Uterus (tissue), 3 donors: ENCODE measurements at regions not wholly inside any gene's neighbourhood (a gene's known extent, or its start where the extent isn't known, plus 50 kb on each side); places are given as distances from the start of the nearest gene placed in this dataset.
A peak's percentile ranks its signal among the peaks of the same experiment; 100 is the strongest.

ENCODE experiments used
- DNase-seq, 2 donors: peaks; one replicate each; pipeline ENCODE4 v3.0.0-alpha.2; 2019 to 2020
- H3K27ac ChIP-seq, 2 donors: fragments of 200-600 bp; sonication (generic); 1 replicate in 1 of 2; 2 replicates in 1 of 2; pipeline ENCODE4 v1.5.1; 2016 to 2018
- H3K27me3 ChIP-seq, 2 donors: fragments of 200-600 bp; sonication (generic); one replicate each; pipeline ENCODE4 v1.5.1; 2018 to 2019; ENCODE audit warnings: control low read depth in 1 of 2
- H3K36me3 ChIP-seq, 2 donors: fragments of 200-600 bp; sonication (generic); one replicate each; pipeline ENCODE4 v1.5.1; 2019; ENCODE audit warnings: control low read depth in 1 of 2
- H3K4me1 ChIP-seq, 2 donors: fragments of 200-600 bp; sonication (generic); one replicate each; pipeline ENCODE4 v1.5.1; 2018 to 2019; ENCODE audit warnings: control low read depth in 1 of 2
- H3K4me3 ChIP-seq, 2 donors: fragments of 200-600 bp; sonication (generic); 1 replicate in 1 of 2; 2 replicates in 1 of 2; pipeline ENCODE4 v1.5.1; 2018 to 2019; ENCODE audit warnings: mild to moderate bottlenecking in 1 of 2
- H3K9me3 ChIP-seq, 2 donors: fragments of 200-600 bp; sonication (generic); one replicate each; pipeline ENCODE4 v1.5.1; 2019; ENCODE audit warnings: control low read depth in 1 of 2
- POLR2A ChIP-seq, 2 donors: fragments of 450-650 bp; IDR thresholded peaks; one replicate each; pipeline ENCODE4 v1.6.1; 2016; ENCODE audit warnings: antibody characterized with exemption in 2 of 2, mild to moderate bottlenecking in 1 of 2, moderate library complexity in 1 of 2
- intact Hi-C: fragments of 100-400 bp; cut with DNase I; formaldehyde crosslinking; loops from one replicate; pipeline ENCODE4 v1.15.1; 2023; ENCODE audit warnings: low total_unique reads
- TF ChIP-seq, protein P1 (sequence below), 4 experiments: fragments of 200-600 bp in 2 of 4; fragments of 450-650 bp in 2 of 4; sonication (generic) in 2 of 4; IDR thresholded peaks; one replicate each; pipeline ENCODE4 v1.5.1; 2016 to 2019; ENCODE audit warnings: antibody characterized with exemption in 4 of 4, mild to moderate bottlenecking in 2 of 4, moderate library complexity in 1 of 4
- donor health status: DM: yes; HTN: yes; CAD: no.

DNA sequence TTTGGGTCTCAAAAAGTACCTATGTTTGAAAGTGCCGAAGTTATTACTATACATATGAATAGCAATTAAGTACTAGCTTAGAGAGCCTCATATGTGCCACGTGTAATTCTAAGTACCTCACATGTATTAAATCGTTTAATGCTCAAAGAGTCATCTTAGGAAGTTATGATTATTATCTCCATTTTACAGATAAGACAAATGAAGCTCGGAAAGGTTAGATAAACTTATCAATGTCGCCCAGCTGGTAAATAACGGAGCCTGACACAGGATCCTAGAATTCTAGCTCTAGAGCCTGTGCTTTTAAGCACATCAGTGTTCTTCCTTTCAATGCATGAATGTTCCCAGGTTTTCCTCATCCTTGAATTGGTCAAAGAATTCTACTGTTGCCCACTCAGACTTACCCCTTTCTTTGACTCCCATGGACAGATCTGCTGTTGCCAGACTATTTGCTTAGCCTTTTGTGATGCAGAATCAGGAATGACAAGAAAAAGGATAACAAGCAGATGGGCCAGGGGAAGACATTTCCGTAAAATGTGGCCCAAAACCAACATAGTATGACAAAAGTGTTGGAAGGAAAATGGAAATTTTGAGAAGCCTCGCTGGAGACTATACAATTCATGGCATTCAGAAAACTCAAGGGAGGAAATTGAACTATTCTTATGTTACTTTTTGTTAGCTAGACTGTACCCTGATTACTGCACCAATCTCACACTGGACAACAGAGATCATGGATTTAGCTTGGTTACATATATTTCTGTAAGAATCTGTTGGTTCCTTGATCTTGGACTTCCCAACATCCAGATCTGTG lies 237.1 kb upstream of the CITED2 start:
- no peak for TF ChIP-seq POLR2A (IDR thresholded peaks at IDR 0.05)
- Histone ChIP-seq H3K9me3 (no peaks in the 10 kb centered on the region), H3K27me3 (no peaks in the 10 kb centered on the region), H3K36me3 (no peaks in the 10 kb centered on the region), H3K4me3 (no peak overlapping the region), H3K27ac (no peak overlapping the region), H3K4me1 (no peaks in the 10 kb centered on the region)
- intact Hi-C loops: no loop called here
- DNase-seq: no peak

DNA sequence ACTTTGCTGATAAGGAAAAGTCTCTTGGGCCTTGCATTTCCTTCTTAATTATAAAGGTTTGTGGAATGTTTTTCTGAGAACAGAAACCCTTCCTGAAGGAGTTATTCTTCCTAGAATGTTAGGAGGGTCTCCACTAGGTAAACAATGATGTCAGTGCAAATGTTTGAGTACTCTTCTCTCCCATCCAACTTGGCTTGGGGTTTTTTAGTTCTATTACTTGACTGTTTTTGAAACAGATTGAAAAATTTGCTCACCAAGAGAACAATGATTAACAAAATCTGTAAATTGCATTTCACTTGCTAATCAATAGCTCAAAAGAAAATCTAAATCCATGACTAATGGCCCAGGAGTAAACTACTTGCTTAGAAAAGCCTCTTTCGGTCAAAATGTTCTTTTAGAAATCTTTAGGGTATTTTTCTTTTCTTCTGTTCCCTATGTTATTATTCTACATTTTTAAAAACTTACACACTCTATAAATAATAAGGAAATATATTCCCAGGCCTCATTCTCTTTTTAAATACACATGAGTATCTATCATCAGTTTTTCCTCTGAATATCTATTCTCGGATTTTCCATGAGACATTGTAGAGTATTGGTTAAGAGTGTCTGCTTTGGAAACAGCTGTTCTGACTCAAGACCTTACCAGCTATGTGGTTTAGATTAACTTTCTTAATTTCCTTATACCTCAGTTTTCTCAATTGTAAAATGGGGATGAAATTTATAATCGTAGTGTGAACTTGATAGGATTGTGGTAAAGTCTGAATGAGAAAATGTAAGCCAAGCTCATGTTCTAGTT lies 234.2 kb upstream of the CITED2 start:
- intact Hi-C loops: no loop called here

GRCh38 chr6:139605350-139605749 lies 230.9 kb upstream of the CITED2 start:
- Histone ChIP-seq H3K27me3 (no peaks in the 10 kb centered on the region), H3K4me1 (no peaks in the 10 kb centered on the region), H3K9me3 (no peaks in the 10 kb centered on the region), H3K4me3 (no peak overlapping the region), H3K27ac (no peak overlapping the region), H3K36me3 (no peaks in the 10 kb centered on the region)
- DNase-seq: peak; percentile 29 to 44
- intact Hi-C loops: no loop called here
- TF ChIP-seq, protein P1, sequence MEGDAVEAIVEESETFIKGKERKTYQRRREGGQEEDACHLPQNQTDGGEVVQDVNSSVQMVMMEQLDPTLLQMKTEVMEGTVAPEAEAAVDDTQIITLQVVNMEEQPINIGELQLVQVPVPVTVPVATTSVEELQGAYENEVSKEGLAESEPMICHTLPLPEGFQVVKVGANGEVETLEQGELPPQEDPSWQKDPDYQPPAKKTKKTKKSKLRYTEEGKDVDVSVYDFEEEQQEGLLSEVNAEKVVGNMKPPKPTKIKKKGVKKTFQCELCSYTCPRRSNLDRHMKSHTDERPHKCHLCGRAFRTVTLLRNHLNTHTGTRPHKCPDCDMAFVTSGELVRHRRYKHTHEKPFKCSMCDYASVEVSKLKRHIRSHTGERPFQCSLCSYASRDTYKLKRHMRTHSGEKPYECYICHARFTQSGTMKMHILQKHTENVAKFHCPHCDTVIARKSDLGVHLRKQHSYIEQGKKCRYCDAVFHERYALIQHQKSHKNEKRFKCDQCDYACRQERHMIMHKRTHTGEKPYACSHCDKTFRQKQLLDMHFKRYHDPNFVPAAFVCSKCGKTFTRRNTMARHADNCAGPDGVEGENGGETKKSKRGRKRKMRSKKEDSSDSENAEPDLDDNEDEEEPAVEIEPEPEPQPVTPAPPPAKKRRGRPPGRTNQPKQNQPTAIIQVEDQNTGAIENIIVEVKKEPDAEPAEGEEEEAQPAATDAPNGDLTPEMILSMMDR (IDR thresholded peaks at IDR 0.05): no peak
- no peak for TF ChIP-seq POLR2A (IDR thresholded peaks at IDR 0.05)

More for the DNA sequence above, 234.2 kb upstream of the CITED2 start:
- no peak overlapping the region for H3K27ac ChIP-seq
- H3K4me1 ChIP-seq: no peaks in the 10 kb centered on the region
- H3K27me3 ChIP-seq: no peaks in the 10 kb centered on the region
- H3K9me3 ChIP-seq: no peaks in the 10 kb centered on the region
- no peaks in the 10 kb centered on the region for H3K36me3 ChIP-seq
- no peak overlapping the region for H3K4me3 ChIP-seq
- no peak for DNase-seq
- TF ChIP-seq, protein P1 (IDR thresholded peaks at IDR 0.05): no peak
- TF ChIP-seq POLR2A (IDR thresholded peaks at IDR 0.05): no peak

DNA sequence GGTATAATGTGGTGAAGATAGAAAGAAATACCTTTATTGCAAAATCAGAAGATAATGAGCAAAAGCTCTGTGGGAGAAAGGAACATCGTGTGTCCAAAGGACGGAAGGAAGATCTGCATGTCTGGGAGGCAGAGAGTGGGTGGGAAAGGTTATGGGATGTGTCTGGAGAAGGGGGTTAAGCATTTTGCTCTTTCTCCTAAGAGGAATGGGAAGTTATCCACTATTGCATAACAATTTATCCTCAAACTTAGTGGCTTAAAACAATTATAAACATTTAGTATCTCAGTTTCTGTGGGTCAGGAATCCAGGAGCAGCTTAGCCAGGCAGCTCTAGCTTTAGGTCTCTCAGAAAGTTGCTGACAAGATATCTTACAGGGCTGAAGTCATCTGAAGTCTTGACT lies 229.1 kb upstream of the CITED2 start:
- no peak for DNase-seq

GRCh38 chr6:139602577-139602976 lies 228.1 kb upstream of the CITED2 start:
- no peak overlapping the region for H3K27ac ChIP-seq
- H3K36me3 ChIP-seq: no peaks in the 10 kb centered on the region
- no peaks in the 10 kb centered on the region for H3K27me3 ChIP-seq
- TF ChIP-seq, protein P1 (IDR thresholded peaks at IDR 0.05): no peak
- no peak for TF ChIP-seq POLR2A (IDR thresholded peaks at IDR 0.05)
- H3K4me1 ChIP-seq: no peaks in the 10 kb centered on the region
- no peak for DNase-seq
- H3K9me3 ChIP-seq: no peaks in the 10 kb centered on the region
- no peak overlapping the region for H3K4me3 ChIP-seq
- intact Hi-C loops: no loop called here

More for the DNA sequence above, 229.1 kb upstream of the CITED2 start:
- Histone ChIP-seq H3K36me3 (no peaks in the 10 kb centered on the region), H3K4me3 (no peak overlapping the region), H3K4me1 (no peaks in the 10 kb centered on the region), H3K27me3 (no peaks in the 10 kb centered on the region), H3K27ac (no peak overlapping the region), H3K9me3 (no peaks in the 10 kb centered on the region)
- intact Hi-C loops: no loop called here
- TF ChIP-seq, protein P1 (IDR thresholded peaks at IDR 0.05): no peak
- no peak for TF ChIP-seq POLR2A (IDR thresholded peaks at IDR 0.05)
